HG03039 (cell line): ENCODE measurements at regions not wholly inside any gene's neighbourhood (a gene's known extent, or its start where the extent isn't known, plus 50 kb on each side); places are given as distances from the start of the nearest gene placed in this dataset.
"Not testable (repeated sequence)": the region's sequence is repeated elsewhere in the genome, so short reads cannot be mapped to it uniquely, and the experiment has no call there.

Experiments
- ATAC-seq: cut with Tn5 transposase; IDR thresholded peaks from one replicate; pipeline ENCODE4 v1.9.1; 2021; ENCODE audit warnings: mild to moderate bottlenecking, moderate library complexity; ENCODE audit not compliant: unreplicated experiment

GRCh38 chr18:22503803-22504202 lies 86.1 kb upstream of the CTAGE1 start:
- ATAC-seq: no peak

- no peak for ATAC-seq
Observed at GRCh38 chr18:22504251-22505030, 86.7 kb upstream of the CTAGE1 start.

GRCh38 chr18:22505141-22505591 lies 87.5 kb upstream of the CTAGE1 start:
- no peak for ATAC-seq

- ATAC-seq: no peak
Observed at GRCh38 chr18:22507055-22507454, 89.3 kb upstream of the CTAGE1 start.

GRCh38 chr18:22509423-22509822 lies 91.7 kb upstream of the CTAGE1 start:
- no peak for ATAC-seq

- ATAC-seq: no peak
Observed at GRCh38 chr18:22510697-22511096, 93.0 kb upstream of the CTAGE1 start.

- no peak for ATAC-seq
Observed at GRCh38 chr18:22513721-22514481, 96.2 kb upstream of the CTAGE1 start.

- ATAC-seq: no peak
Observed at GRCh38 chr18:22514655-22515054, 96.9 kb upstream of the CTAGE1 start.

GRCh38 chr18:22515250-22515649 lies 97.5 kb upstream of the CTAGE1 start:
- ATAC-seq: no peak

GRCh38 chr18:22517356-22517755 lies 99.6 kb upstream of the CTAGE1 start:
- no peak for ATAC-seq

- ATAC-seq: no peak
Observed at GRCh38 chr18:22521026-22521707, 103.5 kb upstream of the CTAGE1 start.

GRCh38 chr18:22523481-22523880 lies 105.8 kb upstream of the CTAGE1 start:
- ATAC-seq: no peak

GRCh38 chr18:22524783-22525182 lies 107.1 kb upstream of the CTAGE1 start:
- no peak for ATAC-seq

- ATAC-seq: no peak
Observed at GRCh38 chr18:22525313-22525712, 107.6 kb upstream of the CTAGE1 start.

GRCh38 chr18:22525883-22526282 lies 108.2 kb upstream of the CTAGE1 start:
- no peak for ATAC-seq

GRCh38 chr18:22528291-22528690 lies 110.6 kb upstream of the CTAGE1 start:
- ATAC-seq: no peak

- not testable (repeated sequence) for ATAC-seq
Observed at GRCh38 chr18:22534706-22535105, 117.0 kb upstream of the CTAGE1 start.

- ATAC-seq: no peak
Observed at GRCh38 chr18:22536558-22536957, 118.8 kb upstream of the CTAGE1 start.

- ATAC-seq: no peak
Observed at GRCh38 chr18:22538426-22538825, 120.7 kb upstream of the CTAGE1 start.

GRCh38 chr18:22539051-22539765 lies 121.5 kb upstream of the CTAGE1 start:
- no peak for ATAC-seq

GRCh38 chr18:22541232-22541631 lies 123.5 kb upstream of the CTAGE1 start:
- ATAC-seq: no peak
